HEK293 (cell line): ENCODE measurements at regions not wholly inside any gene's neighbourhood (a gene's known extent, or its start where the extent isn't known, plus 50 kb on each side); places are given as distances from the start of the nearest gene placed in this dataset.

Experiments used
- CTCF ChIA-PET: fragments of 350-600 bp; formaldehyde crosslinking; extraction: SDS; loops from one replicate; lab custom pipeline; 2021; ENCODE audit warnings: antibody characterized with exemption; lab: Yijun Ruan, JAX
- POLR2A ChIA-PET: fragments of 300-600 bp; formaldehyde crosslinking; extraction: SDS; loops from one replicate; lab custom pipeline; 2020; ENCODE audit warnings: antibody characterized with exemption, inconsistent platforms; lab: Yijun Ruan, JAX
- H3K27ac ChIP-seq: fragments of 200-500 bp; sonication (Bioruptor generic); 2 replicates; pipeline ENCODE4 v1.5.1; 2014; ENCODE audit warnings: low read depth, low read length, control low read depth, inconsistent platforms; ENCODE audit errors: extremely low read depth
- H3K36me3 ChIP-seq, 2 experiments: fragments of 200-500 bp in 1 of 2; sonication (Bioruptor generic) in 1 of 2; 1 replicate in 1 of 2; 2 replicates in 1 of 2; pipeline ENCODE4 v1.5.1; 2014 to 2017; ENCODE audit warnings: inconsistent platforms in 2 of 2, low read length in 2 of 2; ENCODE audit not compliant: control insufficient read depth in 2 of 2, insufficient read depth in 1 of 2
- H3K4me1 ChIP-seq: fragments of 200-500 bp; sonication (Bioruptor generic); 2 replicates; pipeline ENCODE4 v1.5.1; 2014; ENCODE audit warnings: mild to moderate bottlenecking, low read length, inconsistent platforms; ENCODE audit not compliant: control insufficient read depth, insufficient read depth
- H3K4me3 ChIP-seq: 2 replicates; pipeline ENCODE4 v1.5.1; 2011; ENCODE audit warnings: low read depth, mild to moderate bottlenecking, control low read depth, low read length, moderate library complexity
- H3K9me3 ChIP-seq: fragments of 200-500 bp; sonication (Bioruptor generic); 2 replicates; pipeline ENCODE4 v1.5.1; 2014; ENCODE audit warnings: low read depth, low read length, inconsistent platforms; ENCODE audit not compliant: control insufficient read depth, insufficient read depth
- RBAK ChIP-seq: fragments of 450-650 bp; formaldehyde crosslinking; IDR thresholded peaks from 2 replicates; pipeline ENCODE4 v1.5.1; 2016; ENCODE audit warnings: missing biosample characterization, missing genetic modification characterization
- ZFP3 ChIP-seq: fragments of 450-650 bp; formaldehyde crosslinking; IDR thresholded peaks from 2 replicates; pipeline ENCODE4 v1.5.1; 2016; ENCODE audit warnings: low read depth, missing biosample characterization, missing genetic modification characterization
- ZFP41 ChIP-seq: fragments of 450-650 bp; formaldehyde crosslinking; IDR thresholded peaks from 2 replicates; pipeline ENCODE4 v1.5.1; 2016; ENCODE audit warnings: missing biosample characterization, missing genetic modification characterization, borderline replicate concordance
- ZNF112 ChIP-seq: fragments of 450-650 bp; formaldehyde crosslinking; IDR thresholded peaks from 2 replicates; pipeline ENCODE4 v1.5.0; 2017; ENCODE audit warnings: missing biosample characterization, missing genetic modification characterization
- ZNF214 ChIP-seq: fragments of 450-650 bp; formaldehyde crosslinking; IDR thresholded peaks from 2 replicates; pipeline ENCODE4 v1.5.1; 2017; ENCODE audit warnings: missing biosample characterization, mild to moderate bottlenecking, missing genetic modification characterization, borderline replicate concordance
- ZNF24 ChIP-seq: fragments of 450-650 bp; formaldehyde crosslinking; IDR thresholded peaks from 2 replicates; pipeline ENCODE4 v1.5.1; 2016; ENCODE audit warnings: missing biosample characterization, missing genetic modification characterization
- ZNF274 ChIP-seq, 2 experiments: fragments of 200-500 bp in 1 of 2; fragments of 450-650 bp in 1 of 2; sonication (Bioruptor generic) in 1 of 2; formaldehyde crosslinking in 1 of 2; IDR thresholded peaks; 2 replicates each; pipeline versions ENCODE4 v1.5.1 to v1.6.1; 2014 to 2016; ENCODE audit warnings: borderline replicate concordance in 1 of 2, inconsistent platforms in 1 of 2, low read length in 1 of 2, missing biosample characterization in 1 of 2, missing genetic modification characterization in 1 of 2
- ZNF311 ChIP-seq: fragments of 450-650 bp; formaldehyde crosslinking; IDR thresholded peaks from 2 replicates; pipeline ENCODE4 v1.5.1; 2017; ENCODE audit warnings: missing biosample characterization, missing genetic modification characterization, borderline replicate concordance
- ZNF473 ChIP-seq: fragments of 450-650 bp; formaldehyde crosslinking; IDR thresholded peaks from 2 replicates; pipeline ENCODE4 v1.5.1; 2017; ENCODE audit warnings: missing biosample characterization, missing genetic modification characterization
- ZNF514 ChIP-seq: fragments of 450-650 bp; formaldehyde crosslinking; IDR thresholded peaks from 2 replicates; pipeline ENCODE4 v1.5.1; 2016; ENCODE audit warnings: missing biosample characterization, missing genetic modification characterization
- ZNF548 ChIP-seq: fragments of 450-650 bp; formaldehyde crosslinking; IDR thresholded peaks from 2 replicates; pipeline ENCODE4 v1.5.1; 2016; ENCODE audit warnings: missing biosample characterization, missing genetic modification characterization
- ZNF600 ChIP-seq: fragments of 450-650 bp; formaldehyde crosslinking; IDR thresholded peaks from 2 replicates; pipeline ENCODE4 v1.5.1; 2016; ENCODE audit warnings: missing biosample characterization, missing genetic modification characterization
- ZNF747 ChIP-seq: fragments of 450-650 bp; formaldehyde crosslinking; IDR thresholded peaks from 2 replicates; pipeline ENCODE4 v1.5.1; 2016; ENCODE audit warnings: missing biosample characterization, missing genetic modification characterization
- ZNF777 ChIP-seq: fragments of 450-650 bp; formaldehyde crosslinking; IDR thresholded peaks from 2 replicates; pipeline ENCODE4 v1.5.1; 2017; ENCODE audit warnings: missing biosample characterization, missing genetic modification characterization, borderline replicate concordance
- ZNF792 ChIP-seq: fragments of 450-650 bp; formaldehyde crosslinking; IDR thresholded peaks from 2 replicates; pipeline ENCODE4 v1.5.1; 2016; ENCODE audit warnings: missing biosample characterization, missing genetic modification characterization
- TF ChIP-seq, protein P1 (sequence below): fragments of 450-650 bp; formaldehyde crosslinking; IDR thresholded peaks from 2 replicates; pipeline ENCODE4 v1.5.1; 2016; ENCODE audit warnings: missing biosample characterization, missing genetic modification characterization
- TF ChIP-seq, protein P2 (sequence below): fragments of 450-650 bp; formaldehyde crosslinking; IDR thresholded peaks from 2 replicates; pipeline ENCODE4 v1.5.1; 2016; ENCODE audit warnings: missing biosample characterization, missing genetic modification characterization, borderline replicate concordance
- TF ChIP-seq, protein P3 (sequence below): fragments of 450-650 bp; formaldehyde crosslinking; IDR thresholded peaks from 2 replicates; pipeline ENCODE4 v1.5.1; 2016; ENCODE audit warnings: missing biosample characterization, missing genetic modification characterization
- TF ChIP-seq, protein P4 (sequence below): fragments of 450-650 bp; formaldehyde crosslinking; IDR thresholded peaks from 2 replicates; pipeline ENCODE4 v1.5.1; 2016; ENCODE audit warnings: missing biosample characterization, missing genetic modification characterization
- TF ChIP-seq, protein P5 (sequence below): fragments of 450-650 bp; formaldehyde crosslinking; IDR thresholded peaks from 2 replicates; pipeline ENCODE4 v1.5.1; 2016; ENCODE audit warnings: missing biosample characterization, missing genetic modification characterization

DNA sequence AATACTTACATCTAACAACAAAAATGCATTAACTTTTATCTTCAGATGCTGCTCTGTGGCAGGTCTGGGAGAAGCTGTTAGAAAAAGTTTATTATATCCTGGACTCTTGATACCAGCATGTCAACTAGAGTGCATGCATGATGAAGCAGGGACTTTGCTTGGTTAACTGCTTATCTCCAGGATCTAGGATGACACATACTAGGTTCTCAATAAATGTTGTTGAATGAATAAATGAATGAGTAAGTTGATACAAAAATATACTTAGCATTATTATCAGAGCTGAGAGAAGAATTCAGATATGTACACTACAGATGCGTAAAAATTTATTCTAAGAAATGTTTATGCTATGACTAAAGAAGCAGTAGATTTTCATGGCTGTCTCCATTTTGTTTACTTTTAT, 304.3 kb downstream of the LTN1 start (continued):
- TF ChIP-seq, protein P1, sequence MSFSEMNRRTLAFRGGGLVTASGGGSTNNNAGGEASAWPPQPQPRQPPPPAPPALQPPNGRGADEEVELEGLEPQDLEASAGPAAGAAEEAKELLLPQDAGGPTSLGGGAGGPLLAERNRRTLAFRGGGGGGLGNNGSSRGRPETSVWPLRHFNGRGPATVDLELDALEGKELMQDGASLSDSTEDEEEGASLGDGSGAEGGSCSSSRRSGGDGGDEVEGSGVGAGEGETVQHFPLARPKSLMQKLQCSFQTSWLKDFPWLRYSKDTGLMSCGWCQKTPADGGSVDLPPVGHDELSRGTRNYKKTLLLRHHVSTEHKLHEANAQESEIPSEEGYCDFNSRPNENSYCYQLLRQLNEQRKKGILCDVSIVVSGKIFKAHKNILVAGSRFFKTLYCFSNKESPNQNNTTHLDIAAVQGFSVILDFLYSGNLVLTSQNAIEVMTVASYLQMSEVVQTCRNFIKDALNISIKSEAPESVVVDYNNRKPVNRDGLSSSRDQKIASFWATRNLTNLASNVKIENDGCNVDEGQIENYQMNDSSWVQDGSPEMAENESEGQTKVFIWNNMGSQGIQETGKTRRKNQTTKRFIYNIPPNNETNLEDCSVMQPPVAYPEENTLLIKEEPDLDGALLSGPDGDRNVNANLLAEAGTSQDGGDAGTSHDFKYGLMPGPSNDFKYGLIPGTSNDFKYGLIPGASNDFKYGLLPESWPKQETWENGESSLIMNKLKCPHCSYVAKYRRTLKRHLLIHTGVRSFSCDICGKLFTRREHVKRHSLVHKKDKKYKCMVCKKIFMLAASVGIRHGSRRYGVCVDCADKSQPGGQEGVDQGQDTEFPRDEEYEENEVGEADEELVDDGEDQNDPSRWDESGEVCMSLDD (tag by site-specific recombination) = no peak
- TF ChIP-seq ZNF600 (no peak), ZNF777 (tag by site-specific recombination) (no peak), ZFP3 (tag by site-specific recombination) (no peak), ZNF548 (tag by site-specific recombination) (no peak), ZNF274 (IDR thresholded peaks at IDR 0.05; ENCODE audit: low read length) (no peak), ZNF274 (tag by site-specific recombination; IDR thresholded peaks at IDR 0.05; ENCODE audit: borderline replicate concordance) (no peak), RBAK (tag by site-specific recombination) (no peak)
- TF ChIP-seq, protein P2, sequence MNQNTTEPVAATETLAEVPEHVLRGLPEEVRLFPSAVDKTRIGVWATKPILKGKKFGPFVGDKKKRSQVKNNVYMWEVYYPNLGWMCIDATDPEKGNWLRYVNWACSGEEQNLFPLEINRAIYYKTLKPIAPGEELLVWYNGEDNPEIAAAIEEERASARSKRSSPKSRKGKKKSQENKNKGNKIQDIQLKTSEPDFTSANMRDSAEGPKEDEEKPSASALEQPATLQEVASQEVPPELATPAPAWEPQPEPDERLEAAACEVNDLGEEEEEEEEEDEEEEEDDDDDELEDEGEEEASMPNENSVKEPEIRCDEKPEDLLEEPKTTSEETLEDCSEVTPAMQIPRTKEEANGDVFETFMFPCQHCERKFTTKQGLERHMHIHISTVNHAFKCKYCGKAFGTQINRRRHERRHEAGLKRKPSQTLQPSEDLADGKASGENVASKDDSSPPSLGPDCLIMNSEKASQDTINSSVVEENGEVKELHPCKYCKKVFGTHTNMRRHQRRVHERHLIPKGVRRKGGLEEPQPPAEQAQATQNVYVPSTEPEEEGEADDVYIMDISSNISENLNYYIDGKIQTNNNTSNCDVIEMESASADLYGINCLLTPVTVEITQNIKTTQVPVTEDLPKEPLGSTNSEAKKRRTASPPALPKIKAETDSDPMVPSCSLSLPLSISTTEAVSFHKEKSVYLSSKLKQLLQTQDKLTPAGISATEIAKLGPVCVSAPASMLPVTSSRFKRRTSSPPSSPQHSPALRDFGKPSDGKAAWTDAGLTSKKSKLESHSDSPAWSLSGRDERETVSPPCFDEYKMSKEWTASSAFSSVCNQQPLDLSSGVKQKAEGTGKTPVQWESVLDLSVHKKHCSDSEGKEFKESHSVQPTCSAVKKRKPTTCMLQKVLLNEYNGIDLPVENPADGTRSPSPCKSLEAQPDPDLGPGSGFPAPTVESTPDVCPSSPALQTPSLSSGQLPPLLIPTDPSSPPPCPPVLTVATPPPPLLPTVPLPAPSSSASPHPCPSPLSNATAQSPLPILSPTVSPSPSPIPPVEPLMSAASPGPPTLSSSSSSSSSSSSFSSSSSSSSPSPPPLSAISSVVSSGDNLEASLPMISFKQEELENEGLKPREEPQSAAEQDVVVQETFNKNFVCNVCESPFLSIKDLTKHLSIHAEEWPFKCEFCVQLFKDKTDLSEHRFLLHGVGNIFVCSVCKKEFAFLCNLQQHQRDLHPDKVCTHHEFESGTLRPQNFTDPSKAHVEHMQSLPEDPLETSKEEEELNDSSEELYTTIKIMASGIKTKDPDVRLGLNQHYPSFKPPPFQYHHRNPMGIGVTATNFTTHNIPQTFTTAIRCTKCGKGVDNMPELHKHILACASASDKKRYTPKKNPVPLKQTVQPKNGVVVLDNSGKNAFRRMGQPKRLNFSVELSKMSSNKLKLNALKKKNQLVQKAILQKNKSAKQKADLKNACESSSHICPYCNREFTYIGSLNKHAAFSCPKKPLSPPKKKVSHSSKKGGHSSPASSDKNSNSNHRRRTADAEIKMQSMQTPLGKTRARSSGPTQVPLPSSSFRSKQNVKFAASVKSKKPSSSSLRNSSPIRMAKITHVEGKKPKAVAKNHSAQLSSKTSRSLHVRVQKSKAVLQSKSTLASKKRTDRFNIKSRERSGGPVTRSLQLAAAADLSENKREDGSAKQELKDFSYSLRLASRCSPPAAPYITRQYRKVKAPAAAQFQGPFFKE (tag by site-specific recombination) = no peak

DNA sequence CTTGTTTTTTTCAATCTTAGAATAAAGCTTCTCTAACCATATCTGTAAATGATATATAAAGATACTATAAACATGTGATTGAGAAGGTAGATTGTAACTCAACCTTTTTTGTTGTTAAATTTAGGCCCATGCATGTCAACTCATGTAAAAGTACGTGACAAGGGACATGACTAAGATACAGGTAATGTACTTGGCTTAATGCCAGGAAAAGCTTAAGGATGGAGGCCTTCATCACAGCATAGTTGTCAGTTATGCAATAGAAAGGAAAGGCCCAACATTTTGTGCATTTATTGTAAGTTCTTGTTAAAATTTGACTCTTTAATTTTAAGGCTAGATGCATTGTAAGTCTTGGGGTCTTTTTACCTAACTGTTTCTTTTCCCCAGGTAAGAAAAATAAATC, 305.1 kb downstream of the LTN1 start:
- ChIA-PET POLR2A (no interaction called here), CTCF (interaction anchor here (0.9 to 2.1 kb wide), 2 partner anchors 10 to 59 kb away, joined by 5 to 6 read pairs; no protein-coding TSS in a partner anchor)
- Histone ChIP-seq H3K4me3 (no peak overlapping the region), H3K27ac (no peak overlapping the region), H3K36me3 (no peaks in the 10 kb centered on the region), H3K9me3 (no peaks in the 10 kb centered on the region), H3K4me1 (no peaks in the 10 kb centered on the region)
- TF ChIP-seq ZNF24 (tag by site-specific recombination) = no peak
- TF ChIP-seq ZNF214 = no peak
- TF ChIP-seq, protein P3, sequence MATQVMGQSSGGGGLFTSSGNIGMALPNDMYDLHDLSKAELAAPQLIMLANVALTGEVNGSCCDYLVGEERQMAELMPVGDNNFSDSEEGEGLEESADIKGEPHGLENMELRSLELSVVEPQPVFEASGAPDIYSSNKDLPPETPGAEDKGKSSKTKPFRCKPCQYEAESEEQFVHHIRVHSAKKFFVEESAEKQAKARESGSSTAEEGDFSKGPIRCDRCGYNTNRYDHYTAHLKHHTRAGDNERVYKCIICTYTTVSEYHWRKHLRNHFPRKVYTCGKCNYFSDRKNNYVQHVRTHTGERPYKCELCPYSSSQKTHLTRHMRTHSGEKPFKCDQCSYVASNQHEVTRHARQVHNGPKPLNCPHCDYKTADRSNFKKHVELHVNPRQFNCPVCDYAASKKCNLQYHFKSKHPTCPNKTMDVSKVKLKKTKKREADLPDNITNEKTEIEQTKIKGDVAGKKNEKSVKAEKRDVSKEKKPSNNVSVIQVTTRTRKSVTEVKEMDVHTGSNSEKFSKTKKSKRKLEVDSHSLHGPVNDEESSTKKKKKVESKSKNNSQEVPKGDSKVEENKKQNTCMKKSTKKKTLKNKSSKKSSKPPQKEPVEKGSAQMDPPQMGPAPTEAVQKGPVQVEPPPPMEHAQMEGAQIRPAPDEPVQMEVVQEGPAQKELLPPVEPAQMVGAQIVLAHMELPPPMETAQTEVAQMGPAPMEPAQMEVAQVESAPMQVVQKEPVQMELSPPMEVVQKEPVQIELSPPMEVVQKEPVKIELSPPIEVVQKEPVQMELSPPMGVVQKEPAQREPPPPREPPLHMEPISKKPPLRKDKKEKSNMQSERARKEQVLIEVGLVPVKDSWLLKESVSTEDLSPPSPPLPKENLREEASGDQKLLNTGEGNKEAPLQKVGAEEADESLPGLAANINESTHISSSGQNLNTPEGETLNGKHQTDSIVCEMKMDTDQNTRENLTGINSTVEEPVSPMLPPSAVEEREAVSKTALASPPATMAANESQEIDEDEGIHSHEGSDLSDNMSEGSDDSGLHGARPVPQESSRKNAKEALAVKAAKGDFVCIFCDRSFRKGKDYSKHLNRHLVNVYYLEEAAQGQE (tag by site-specific recombination) = no peak
- TF ChIP-seq, protein P4, sequence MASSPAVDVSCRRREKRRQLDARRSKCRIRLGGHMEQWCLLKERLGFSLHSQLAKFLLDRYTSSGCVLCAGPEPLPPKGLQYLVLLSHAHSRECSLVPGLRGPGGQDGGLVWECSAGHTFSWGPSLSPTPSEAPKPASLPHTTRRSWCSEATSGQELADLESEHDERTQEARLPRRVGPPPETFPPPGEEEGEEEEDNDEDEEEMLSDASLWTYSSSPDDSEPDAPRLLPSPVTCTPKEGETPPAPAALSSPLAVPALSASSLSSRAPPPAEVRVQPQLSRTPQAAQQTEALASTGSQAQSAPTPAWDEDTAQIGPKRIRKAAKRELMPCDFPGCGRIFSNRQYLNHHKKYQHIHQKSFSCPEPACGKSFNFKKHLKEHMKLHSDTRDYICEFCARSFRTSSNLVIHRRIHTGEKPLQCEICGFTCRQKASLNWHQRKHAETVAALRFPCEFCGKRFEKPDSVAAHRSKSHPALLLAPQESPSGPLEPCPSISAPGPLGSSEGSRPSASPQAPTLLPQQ = no peak
- TF ChIP-seq ZNF747 (tag by site-specific recombination) = no peak
- no peak for TF ChIP-seq ZNF514 (tag by site-specific recombination)
- no peak for TF ChIP-seq ZNF112
- no peak for TF ChIP-seq ZFP41 (tag by site-specific recombination)
- no peak for TF ChIP-seq ZNF311 (tag by site-specific recombination)
- TF ChIP-seq, protein P5, sequence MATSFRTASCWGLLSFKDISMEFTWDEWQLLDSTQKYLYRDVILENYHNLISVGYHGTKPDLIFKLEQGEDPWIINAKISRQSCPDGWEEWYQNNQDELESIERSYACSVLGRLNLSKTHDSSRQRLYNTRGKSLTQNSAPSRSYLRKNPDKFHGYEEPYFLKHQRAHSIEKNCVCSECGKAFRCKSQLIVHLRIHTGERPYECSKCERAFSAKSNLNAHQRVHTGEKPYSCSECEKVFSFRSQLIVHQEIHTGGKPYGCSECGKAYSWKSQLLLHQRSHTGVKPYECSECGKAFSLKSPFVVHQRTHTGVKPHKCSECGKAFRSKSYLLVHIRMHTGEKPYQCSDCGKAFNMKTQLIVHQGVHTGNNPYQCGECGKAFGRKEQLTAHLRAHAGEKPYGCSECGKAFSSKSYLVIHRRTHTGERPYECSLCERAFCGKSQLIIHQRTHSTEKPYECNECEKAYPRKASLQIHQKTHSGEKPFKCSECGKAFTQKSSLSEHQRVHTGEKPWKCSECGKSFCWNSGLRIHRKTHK (tag by site-specific recombination) = no peak
- TF ChIP-seq ZNF473 = no peak
- TF ChIP-seq ZNF792 = no peak
